Prostate gland (tissue), 2 donors: ENCODE measurements at regions not wholly inside any gene's neighbourhood (a gene's known extent, or its start where the extent isn't known, plus 50 kb on each side); places are given as distances from the start of the nearest gene placed in this dataset.

ENCODE experiments used
- DNase-seq: peaks from one replicate; pipeline ENCODE4 v3.0.0-alpha.2; 2019; ENCODE audit warnings: low spot score
- H3K27ac ChIP-seq, 2 donors: fragments of 200-600 bp; sonication (generic); 2 replicates each; pipeline ENCODE4 v1.5.1; 2017 to 2019
- H3K27me3 ChIP-seq: fragments of 200-600 bp; sonication (generic); replicated peaks from 2 replicates; pipeline ENCODE4 v1.5.1; 2019; ENCODE audit not compliant: insufficient read depth
- H3K36me3 ChIP-seq, 2 donors: fragments of 200-600 bp; sonication (generic); 1 replicate in 1 of 2; 2 replicates in 1 of 2; pipeline versions ENCODE4 v1.5.1 to v1.8.1; 2017 to 2019
- H3K4me1 ChIP-seq: fragments of 200-600 bp; sonication (generic); replicated peaks from 2 replicates; pipeline ENCODE4 v1.5.1; 2019
- H3K4me3 ChIP-seq, 2 donors: fragments of 200-600 bp; sonication (generic); 2 replicates each; pipeline ENCODE4 v1.5.1; 2017 to 2019
- H3K9me3 ChIP-seq: fragments of 200-600 bp; sonication (generic); 2 replicates; pipeline ENCODE4 v1.5.1; 2017
- CTCF ChIP-seq, 4 experiments: fragments of 200-600 bp in 2 of 4; fragments of 450-650 bp in 2 of 4; sonication (generic) in 2 of 4; IDR thresholded peaks; 1 replicate in 3 of 4; 2 replicates in 1 of 4; pipeline ENCODE4 v1.5.1; 2016 to 2019; ENCODE audit warnings: antibody characterized with exemption in 4 of 4, mild to moderate bottlenecking in 2 of 4, moderate library complexity in 2 of 4
- POLR2A ChIP-seq: fragments of 450-650 bp; IDR thresholded peaks from one replicate; pipeline ENCODE4 v1.6.1; 2016; ENCODE audit warnings: antibody characterized with exemption, mild to moderate bottlenecking
- POLR2AphosphoS5 ChIP-seq: sonication (generic); formaldehyde crosslinking; IDR thresholded peaks from one replicate; pipeline ENCODE4 v1.6.1; 2017; ENCODE audit warnings: antibody characterized with exemption
- WGBS: methylation state at CpG from one replicate; pipeline ENCODE4 v1.1.5; 2018; 5-methylcytosine and 5-hydroxymethylcytosine counted together
- intact Hi-C: fragments of 100-400 bp; cut with DNase I; formaldehyde crosslinking; loops from one replicate; pipeline ENCODE4 v1.14.2; 2022

GRCh38 chr16:55154262-55154661, 169.7 kb upstream of the IRX6 start:
- Histone ChIP-seq H3K4me1 (no peaks in the 10 kb centered on the region), H3K9me3 (no peaks in the 10 kb centered on the region), H3K27ac (no peak overlapping the region), H3K36me3 (no peaks in the 10 kb centered on the region), H3K4me3 (no peak overlapping the region), H3K27me3 (no peaks in the 10 kb centered on the region)
- TF ChIP-seq CTCF (IDR thresholded peaks at IDR 0.05), result no peak
- TF ChIP-seq POLR2AphosphoS5, result no peak
- TF ChIP-seq POLR2A, result no peak
- DNase-seq, result no peak
- WGBS, result 78% methylated on average over 4 of the region's 4 CpGs
- intact Hi-C loops, result no loop called here

GRCh38 chr16:55154956-55155355, 169.0 kb upstream of the IRX6 start:
- no peaks in the 10 kb centered on the region for H3K9me3 ChIP-seq
- H3K36me3 ChIP-seq, result no peaks in the 10 kb centered on the region
- H3K4me3 ChIP-seq, result no peak overlapping the region
- H3K4me1 ChIP-seq, result no peaks in the 10 kb centered on the region
- intact Hi-C loops, result no loop called here
- DNase-seq, result no peak
- TF ChIP-seq CTCF (IDR thresholded peaks at IDR 0.05) (no peak), POLR2A (no peak), POLR2AphosphoS5 (no peak)
- no peak overlapping the region for H3K27ac ChIP-seq
- no peaks in the 10 kb centered on the region for H3K27me3 ChIP-seq

DNA sequence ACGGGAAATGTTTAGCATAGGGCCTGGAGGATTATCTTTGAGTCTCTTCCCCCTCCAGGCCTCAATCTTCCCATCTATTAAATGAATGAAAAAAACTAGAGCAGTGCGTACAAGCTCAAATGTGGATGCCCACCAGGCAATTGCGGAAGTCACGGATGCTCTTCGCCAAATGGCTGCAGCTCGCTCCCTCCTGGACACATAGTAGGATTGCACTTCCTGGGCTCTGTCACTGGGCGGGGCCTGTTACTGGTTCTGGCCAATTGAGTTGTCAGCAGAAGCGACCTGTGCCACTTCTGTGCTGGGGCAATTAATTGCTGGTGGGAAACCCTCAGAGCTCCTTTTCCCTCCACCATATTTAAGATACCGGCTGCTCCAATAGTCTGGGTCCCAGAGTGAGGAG, 168.2 kb upstream of the IRX6 start:
- no peaks in the 10 kb centered on the region for H3K36me3 ChIP-seq
- no peaks in the 10 kb centered on the region for H3K4me1 ChIP-seq
- no peaks in the 10 kb centered on the region for H3K27me3 ChIP-seq
- WGBS, result 89% methylated on average over 9 of the region's 9 CpGs
- H3K27ac ChIP-seq, result no peak overlapping the region
- no peak for DNase-seq
- intact Hi-C loops, result no loop called here
- no peak for TF ChIP-seq CTCF (IDR thresholded peaks at IDR 0.05)
- TF ChIP-seq POLR2A, result no peak
- TF ChIP-seq POLR2AphosphoS5, result no peak
- H3K4me3 ChIP-seq, result no peak overlapping the region
- H3K9me3 ChIP-seq, result no peaks in the 10 kb centered on the region

DNA sequence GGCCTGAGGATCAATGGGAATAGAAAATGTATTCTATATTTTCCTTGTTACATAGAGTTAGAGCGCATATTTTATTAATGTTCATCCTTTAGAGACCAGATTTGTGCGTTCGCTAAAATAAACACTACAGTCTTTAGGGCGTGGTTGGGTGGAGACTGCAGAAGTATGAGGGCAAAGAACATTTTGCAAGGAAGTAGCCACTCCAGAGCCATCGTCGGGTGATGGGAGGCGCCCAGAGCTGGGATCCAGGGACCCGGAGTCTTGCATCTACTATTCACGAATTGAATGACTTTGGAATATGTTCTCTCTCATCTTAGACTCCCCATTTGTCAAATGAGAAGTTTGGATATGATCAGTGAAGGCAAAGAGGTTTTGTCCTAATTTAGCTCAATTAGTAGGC, 154.2 kb upstream of the IRX6 start:
- H3K4me3 ChIP-seq, result no peak overlapping the region
- no peak for DNase-seq
- TF ChIP-seq POLR2A, result no peak
- TF ChIP-seq POLR2AphosphoS5, result no peak
- TF ChIP-seq CTCF (IDR thresholded peaks at IDR 0.05), result no peak
- H3K36me3 ChIP-seq, result no peaks in the 10 kb centered on the region
- H3K4me1 ChIP-seq, result no peaks in the 10 kb centered on the region
- H3K9me3 ChIP-seq, result no peaks in the 10 kb centered on the region
- 92% methylated on average over 9 of the region's 9 CpGs for WGBS
- no peak overlapping the region for H3K27ac ChIP-seq
- intact Hi-C loops, result no loop called here
- H3K27me3 ChIP-seq, result no peaks in the 10 kb centered on the region

GRCh38 chr16:55171241-55171640, 152.8 kb upstream of the IRX6 start:
- WGBS, result 62% methylated on average over 2 of the region's 2 CpGs
- Histone ChIP-seq H3K4me1 (no peaks in the 10 kb centered on the region), H3K27ac (no peak overlapping the region), H3K36me3 (no peaks in the 10 kb centered on the region), H3K27me3 (no peaks in the 10 kb centered on the region), H3K9me3 (no peaks in the 10 kb centered on the region), H3K4me3 (no peak overlapping the region)
- TF ChIP-seq CTCF (IDR thresholded peaks at IDR 0.05), result no peak
- no peak for TF ChIP-seq POLR2A
- no peak for TF ChIP-seq POLR2AphosphoS5
- intact Hi-C loops, result no loop called here
- DNase-seq, result no peak
